Ascending aorta (tissue), 2 donors: ENCODE measurements at regions not wholly inside any gene's neighbourhood (a gene's known extent, or its start where the extent isn't known, plus 50 kb on each side); places are given as distances from the start of the nearest gene placed in this dataset.
A peak's percentile ranks its signal among the peaks of the same experiment; 100 is the strongest.

Source experiments
- DNase-seq, 2 donors: peaks; one replicate each; pipeline ENCODE4 v3.0.0-alpha.2; 2019; ENCODE audit warnings: low spot score in 2 of 2
- H3K27ac ChIP-seq, 2 donors: fragments of 200-600 bp; sonication (generic); one replicate each; pipeline ENCODE4 v1.5.1; 2016 to 2017; ENCODE audit warnings: mild to moderate bottlenecking in 1 of 2
- H3K27me3 ChIP-seq: fragments of 200-600 bp; sonication (generic); one replicate; pipeline ENCODE4 v1.5.1; 2017
- H3K36me3 ChIP-seq, 2 donors: fragments of 200-600 bp; sonication (generic); one replicate each; pipeline ENCODE4 v1.5.1; 2016
- H3K4me1 ChIP-seq, 2 donors: fragments of 200-600 bp; sonication (generic); one replicate each; pipeline ENCODE4 v1.5.1; 2016 to 2017; ENCODE audit warnings: mild to moderate bottlenecking in 1 of 2
- H3K4me3 ChIP-seq, 2 donors: fragments of 200-600 bp; sonication (generic); one replicate each; pipeline ENCODE4 v1.5.1; 2016 to 2017; ENCODE audit warnings: mild to moderate bottlenecking in 1 of 2
- H3K9me3 ChIP-seq, 2 donors: fragments of 200-600 bp; sonication (generic); one replicate each; pipeline ENCODE4 v1.5.1; 2016
- intact Hi-C: fragments of 100-400 bp; cut with DNase I; formaldehyde crosslinking; loops from one replicate; pipeline ENCODE4 v1.15.1; 2023
- TF ChIP-seq, protein P1 (sequence below), 3 experiments: fragments of 200-600 bp in 2 of 3; fragments of 450-650 bp in 1 of 3; sonication (generic) in 2 of 3; IDR thresholded peaks; one replicate each; pipeline ENCODE4 v1.5.1; 2016 to 2019; ENCODE audit warnings: antibody characterized with exemption in 3 of 3, mild to moderate bottlenecking in 1 of 3, moderate library complexity in 1 of 3

DNA sequence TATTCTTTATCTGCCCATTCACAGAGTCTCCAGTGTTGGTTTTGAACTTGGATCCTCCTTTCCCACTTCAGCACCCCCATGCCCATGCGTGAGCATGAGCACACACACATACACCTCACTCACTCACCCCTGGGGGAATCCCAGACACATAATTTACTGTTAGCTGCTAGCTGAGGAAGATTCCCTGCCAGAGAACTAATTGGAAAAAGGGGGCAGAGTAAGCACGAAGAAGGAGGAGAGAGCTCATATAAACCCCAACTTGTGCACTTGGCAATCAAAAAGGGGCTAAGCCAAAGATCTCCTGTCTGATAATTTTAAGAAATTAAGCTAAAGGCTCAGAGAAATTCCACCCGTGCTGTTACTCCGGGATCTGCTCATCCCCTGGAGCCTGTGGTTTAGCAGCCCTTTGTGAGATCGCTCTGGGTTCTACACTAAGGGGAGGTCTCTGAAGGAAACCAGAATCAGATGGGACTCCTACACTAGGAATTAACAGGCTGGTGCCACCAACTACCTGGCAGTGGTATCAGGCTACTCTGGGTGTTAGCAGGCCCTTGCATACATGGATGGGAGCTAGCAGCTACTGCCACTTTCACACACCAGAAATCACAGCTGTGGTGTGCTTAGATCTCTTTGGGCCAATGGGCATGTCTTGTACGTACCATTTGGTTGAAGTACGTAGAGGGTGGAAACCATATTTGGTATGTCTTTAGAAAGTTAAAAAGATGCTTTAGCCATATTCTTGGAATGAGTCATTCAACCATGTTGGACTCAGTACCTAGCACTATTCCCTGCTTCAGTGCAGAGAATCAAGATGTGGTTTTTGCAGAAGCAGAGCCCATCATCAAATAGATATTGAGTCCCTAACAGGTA is 95.6 kb upstream of the SLC14A2 start:
- Histone ChIP-seq H3K36me3 (no peaks in the 10 kb centered on the region), H3K27ac (peak overlapping the region; percentile 81 to 91), H3K4me3 (no peak overlapping the region), H3K27me3 (no peaks in the 10 kb centered on the region), H3K4me1 (peaks cover 15 to 65% of the 10 kb centered on the region in 2 donors), H3K9me3 (no peaks in the 10 kb centered on the region)
- TF ChIP-seq, protein P1, sequence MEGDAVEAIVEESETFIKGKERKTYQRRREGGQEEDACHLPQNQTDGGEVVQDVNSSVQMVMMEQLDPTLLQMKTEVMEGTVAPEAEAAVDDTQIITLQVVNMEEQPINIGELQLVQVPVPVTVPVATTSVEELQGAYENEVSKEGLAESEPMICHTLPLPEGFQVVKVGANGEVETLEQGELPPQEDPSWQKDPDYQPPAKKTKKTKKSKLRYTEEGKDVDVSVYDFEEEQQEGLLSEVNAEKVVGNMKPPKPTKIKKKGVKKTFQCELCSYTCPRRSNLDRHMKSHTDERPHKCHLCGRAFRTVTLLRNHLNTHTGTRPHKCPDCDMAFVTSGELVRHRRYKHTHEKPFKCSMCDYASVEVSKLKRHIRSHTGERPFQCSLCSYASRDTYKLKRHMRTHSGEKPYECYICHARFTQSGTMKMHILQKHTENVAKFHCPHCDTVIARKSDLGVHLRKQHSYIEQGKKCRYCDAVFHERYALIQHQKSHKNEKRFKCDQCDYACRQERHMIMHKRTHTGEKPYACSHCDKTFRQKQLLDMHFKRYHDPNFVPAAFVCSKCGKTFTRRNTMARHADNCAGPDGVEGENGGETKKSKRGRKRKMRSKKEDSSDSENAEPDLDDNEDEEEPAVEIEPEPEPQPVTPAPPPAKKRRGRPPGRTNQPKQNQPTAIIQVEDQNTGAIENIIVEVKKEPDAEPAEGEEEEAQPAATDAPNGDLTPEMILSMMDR (IDR thresholded peaks at IDR 0.05), result no peak
- no peak for DNase-seq
- intact Hi-C loops, result loop anchor here (5.0 to 10.0 kb wide), 10 partner anchors 98 to 1395 kb away; partner anchors contain the start of genes KATNAL2, PIAS2, SETBP1 and SLC14A2

DNA sequence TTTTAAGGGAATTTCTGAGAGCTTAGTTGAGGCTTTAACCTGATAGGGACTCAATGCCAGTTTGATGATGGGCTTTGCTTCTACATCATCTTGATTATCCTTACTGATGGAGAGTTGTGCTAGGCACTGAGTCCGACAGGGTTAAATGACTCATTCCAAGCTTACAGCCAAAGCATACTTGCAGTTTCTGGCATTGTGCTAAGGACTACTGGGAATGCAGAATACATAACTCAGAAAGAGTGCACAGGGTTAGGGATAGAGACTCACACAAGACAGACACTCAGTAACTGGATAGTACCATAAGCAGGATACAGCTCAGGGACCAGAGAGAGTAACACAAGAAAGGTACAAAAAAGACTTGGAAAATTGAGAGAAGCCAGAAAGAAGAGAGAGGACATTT is 94.1 kb upstream of the SLC14A2 start:
- TF ChIP-seq, protein P1 (IDR thresholded peaks at IDR 0.05), result no peak
- H3K9me3 ChIP-seq, result no peaks in the 10 kb centered on the region
- no peaks in the 10 kb centered on the region for H3K27me3 ChIP-seq
- peak in 1 of 2 donors; percentile 77 for DNase-seq
- intact Hi-C loops, result loop anchor here (1.0 to 10.0 kb wide), 9 partner anchors 96 to 929 kb away; partner anchors contain the start of genes SETBP1 and SLC14A2
- peaks cover 19 to 65% of the 10 kb centered on the region in 2 donors for H3K4me1 ChIP-seq
- H3K36me3 ChIP-seq, result no peaks in the 10 kb centered on the region
- no peak overlapping the region for H3K4me3 ChIP-seq
- H3K27ac ChIP-seq, result peak overlapping the region; percentile 81 to 91

DNA sequence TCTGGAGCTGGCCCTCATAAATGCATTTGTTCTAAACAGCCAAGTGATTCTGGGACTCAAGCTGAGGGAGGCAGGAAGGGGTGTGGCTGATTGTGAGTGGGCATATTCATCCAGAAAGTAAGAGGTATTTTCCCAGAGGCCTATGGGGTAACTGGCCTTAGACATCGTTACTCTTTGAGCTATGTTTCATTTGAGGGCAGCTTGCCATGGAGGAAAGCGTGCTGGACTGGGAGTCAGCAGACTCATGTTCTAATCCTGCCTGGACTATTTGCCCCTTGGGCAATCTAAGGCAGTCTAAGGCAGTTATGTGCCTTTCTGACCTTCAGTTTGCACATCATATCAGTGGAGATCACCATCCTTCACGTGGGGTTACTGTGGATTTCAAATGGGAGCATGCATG is 93.5 kb upstream of the SLC14A2 start:
- TF ChIP-seq, protein P1 (IDR thresholded peaks at IDR 0.05), result no peak
- H3K27ac ChIP-seq, result peak overlapping the region; percentile 81 to 91
- intact Hi-C loops, result loop anchor here (1.0 to 10.0 kb wide), 9 partner anchors 96 to 929 kb away; partner anchors contain the start of genes SETBP1 and SLC14A2
- H3K4me3 ChIP-seq, result peak overlapping the region in 1 of 2 donors; percentile 24
- H3K36me3 ChIP-seq, result no peaks in the 10 kb centered on the region
- no peaks in the 10 kb centered on the region for H3K27me3 ChIP-seq
- DNase-seq, result peak; percentile 19 to 95
- H3K4me1 ChIP-seq, result peaks cover 14 to 61% of the 10 kb centered on the region in 2 donors
- no peaks in the 10 kb centered on the region for H3K9me3 ChIP-seq

DNA sequence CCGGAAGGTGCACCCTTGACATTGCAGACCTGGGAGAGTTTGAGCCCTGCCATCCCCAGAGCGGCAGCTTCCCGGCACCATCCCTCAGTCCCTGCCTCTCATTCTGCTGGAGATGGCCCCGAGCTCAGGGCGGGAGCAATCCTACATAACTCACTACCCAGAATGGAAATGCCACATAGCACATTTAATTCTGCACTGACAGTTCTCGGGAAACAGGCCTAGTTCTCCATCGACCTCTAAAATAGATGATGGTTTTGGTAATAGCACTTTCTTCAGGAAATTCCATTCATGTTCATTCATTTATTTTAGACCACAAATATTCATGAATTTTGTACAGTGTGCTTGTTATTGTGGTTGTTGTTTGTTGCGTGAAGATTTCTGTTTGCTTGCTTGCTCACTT is 92.9 kb upstream of the SLC14A2 start:
- H3K27ac ChIP-seq, result peak overlapping the region; percentile 81 to 91
- peak in 1 of 2 donors; percentile 84 for DNase-seq
- peaks cover 12 to 55% of the 10 kb centered on the region in 2 donors for H3K4me1 ChIP-seq
- no peaks in the 10 kb centered on the region for H3K27me3 ChIP-seq
- intact Hi-C loops, result loop anchor here (5.0 to 10.0 kb wide), 8 partner anchors 95 to 930 kb away; partner anchors contain the start of genes SETBP1 and SLC14A2
- TF ChIP-seq, protein P1 (IDR thresholded peaks at IDR 0.05), result no peak
- H3K4me3 ChIP-seq, result peak overlapping the region in 1 of 2 donors; percentile 24
- no peaks in the 10 kb centered on the region for H3K9me3 ChIP-seq
- H3K36me3 ChIP-seq, result no peaks in the 10 kb centered on the region

DNA sequence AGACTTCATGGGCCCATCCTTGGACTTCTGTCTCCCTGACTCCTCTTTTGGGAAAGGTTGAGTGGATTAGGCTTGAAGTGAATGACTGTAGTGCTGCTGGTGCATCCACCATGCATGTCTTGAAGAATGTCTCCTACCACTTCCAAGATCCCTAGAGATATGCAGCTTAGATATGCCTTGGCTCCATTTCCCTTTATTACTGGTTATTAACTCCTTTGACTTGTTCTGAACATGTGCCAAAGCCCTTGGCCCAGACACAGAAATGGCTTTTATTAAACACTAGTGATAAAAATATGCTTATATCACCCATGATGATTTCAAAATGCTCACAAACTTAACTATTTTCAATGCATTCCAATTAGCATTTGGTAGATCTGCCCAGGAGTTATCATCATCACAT is 90.0 kb upstream of the SLC14A2 start:
- no peak for DNase-seq
- TF ChIP-seq, protein P1 (IDR thresholded peaks at IDR 0.05), result no peak
- H3K9me3 ChIP-seq, result no peaks in the 10 kb centered on the region
- H3K27me3 ChIP-seq, result no peaks in the 10 kb centered on the region
- H3K4me1 ChIP-seq, result peaks cover 12 to 36% of the 10 kb centered on the region in 2 donors
- intact Hi-C loops, result loop anchor here (10.0 kb wide), 2 partner anchors 510 to 600 kb away; no protein-coding TSS in a partner anchor
- H3K27ac ChIP-seq, result peak overlapping the region in 1 of 2 donors; percentile 91
- no peaks in the 10 kb centered on the region for H3K36me3 ChIP-seq
- H3K4me3 ChIP-seq, result no peak overlapping the region
